Vagina (tissue), 2 donors: ENCODE measurements at regions not wholly inside any gene's neighbourhood (a gene's known extent, or its start where the extent isn't known, plus 50 kb on each side); places are given as distances from the start of the nearest gene placed in this dataset.

ENCODE experiments used
- POLR2A ChIP-seq, 2 donors: fragments of 450-650 bp; IDR thresholded peaks; one replicate each; pipeline ENCODE4 v1.6.1; 2017; ENCODE audit warnings: antibody characterized with exemption in 2 of 2, mild to moderate bottlenecking in 2 of 2, moderate library complexity in 2 of 2
- POLR2AphosphoS5 ChIP-seq, 2 donors: sonication (generic); formaldehyde crosslinking; IDR thresholded peaks; one replicate each; pipeline ENCODE4 v1.9.0; 2017; ENCODE audit warnings: antibody characterized with exemption in 2 of 2, mild to moderate bottlenecking in 2 of 2, low read depth in 1 of 2; ENCODE audit not compliant: insufficient read depth in 1 of 2
- TF ChIP-seq, protein P1 (sequence below), 3 experiments: fragments of 450-650 bp in 2 of 3; fragments of 200-600 bp in 1 of 3; sonication (generic) in 1 of 3; IDR thresholded peaks; one replicate each; pipeline ENCODE4 v1.5.1; 2017 to 2019; ENCODE audit warnings: antibody characterized with exemption in 3 of 3, mild to moderate bottlenecking in 2 of 3, moderate library complexity in 2 of 3

DNA sequence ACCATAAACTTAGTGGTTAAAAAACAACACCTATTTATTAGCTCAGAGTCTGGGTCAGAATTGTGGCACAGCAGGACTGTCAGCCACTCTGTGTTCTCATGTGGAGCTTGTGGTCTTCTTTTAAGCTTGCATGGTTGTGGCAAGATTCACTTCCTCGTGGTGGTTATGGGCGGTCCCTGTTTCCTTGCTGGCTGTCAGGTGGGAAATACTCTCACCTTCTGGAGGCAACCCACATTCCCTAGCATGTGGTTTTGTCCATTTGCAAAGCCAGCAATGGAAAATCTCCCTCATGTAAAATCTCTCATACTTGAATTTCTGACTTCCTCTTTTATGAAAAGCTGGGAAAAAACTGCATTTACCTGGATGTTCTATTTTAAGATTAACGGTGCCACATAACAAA, 229.8 kb downstream of the ALX1 start:
- TF ChIP-seq, protein P1, sequence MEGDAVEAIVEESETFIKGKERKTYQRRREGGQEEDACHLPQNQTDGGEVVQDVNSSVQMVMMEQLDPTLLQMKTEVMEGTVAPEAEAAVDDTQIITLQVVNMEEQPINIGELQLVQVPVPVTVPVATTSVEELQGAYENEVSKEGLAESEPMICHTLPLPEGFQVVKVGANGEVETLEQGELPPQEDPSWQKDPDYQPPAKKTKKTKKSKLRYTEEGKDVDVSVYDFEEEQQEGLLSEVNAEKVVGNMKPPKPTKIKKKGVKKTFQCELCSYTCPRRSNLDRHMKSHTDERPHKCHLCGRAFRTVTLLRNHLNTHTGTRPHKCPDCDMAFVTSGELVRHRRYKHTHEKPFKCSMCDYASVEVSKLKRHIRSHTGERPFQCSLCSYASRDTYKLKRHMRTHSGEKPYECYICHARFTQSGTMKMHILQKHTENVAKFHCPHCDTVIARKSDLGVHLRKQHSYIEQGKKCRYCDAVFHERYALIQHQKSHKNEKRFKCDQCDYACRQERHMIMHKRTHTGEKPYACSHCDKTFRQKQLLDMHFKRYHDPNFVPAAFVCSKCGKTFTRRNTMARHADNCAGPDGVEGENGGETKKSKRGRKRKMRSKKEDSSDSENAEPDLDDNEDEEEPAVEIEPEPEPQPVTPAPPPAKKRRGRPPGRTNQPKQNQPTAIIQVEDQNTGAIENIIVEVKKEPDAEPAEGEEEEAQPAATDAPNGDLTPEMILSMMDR (IDR thresholded peaks at IDR 0.05) = no peak
- TF ChIP-seq POLR2A (IDR thresholded peaks at IDR 0.05) = no peak
- no peak for TF ChIP-seq POLR2AphosphoS5 (IDR thresholded peaks at IDR 0.05; ENCODE audit: insufficient read depth in 1 of 2, low read depth in 1 of 2)
